ENCODE measurements at regions not wholly inside any gene's neighbourhood (a gene's known extent, or its start where the extent isn't known, plus 50 kb on each side); places are given as distances from the start of the nearest gene placed in this dataset.
"Not testable (repeated sequence)": the region's sequence is repeated elsewhere in the genome, so short reads cannot be mapped to it uniquely, and the experiment has no call there.

DNA sequence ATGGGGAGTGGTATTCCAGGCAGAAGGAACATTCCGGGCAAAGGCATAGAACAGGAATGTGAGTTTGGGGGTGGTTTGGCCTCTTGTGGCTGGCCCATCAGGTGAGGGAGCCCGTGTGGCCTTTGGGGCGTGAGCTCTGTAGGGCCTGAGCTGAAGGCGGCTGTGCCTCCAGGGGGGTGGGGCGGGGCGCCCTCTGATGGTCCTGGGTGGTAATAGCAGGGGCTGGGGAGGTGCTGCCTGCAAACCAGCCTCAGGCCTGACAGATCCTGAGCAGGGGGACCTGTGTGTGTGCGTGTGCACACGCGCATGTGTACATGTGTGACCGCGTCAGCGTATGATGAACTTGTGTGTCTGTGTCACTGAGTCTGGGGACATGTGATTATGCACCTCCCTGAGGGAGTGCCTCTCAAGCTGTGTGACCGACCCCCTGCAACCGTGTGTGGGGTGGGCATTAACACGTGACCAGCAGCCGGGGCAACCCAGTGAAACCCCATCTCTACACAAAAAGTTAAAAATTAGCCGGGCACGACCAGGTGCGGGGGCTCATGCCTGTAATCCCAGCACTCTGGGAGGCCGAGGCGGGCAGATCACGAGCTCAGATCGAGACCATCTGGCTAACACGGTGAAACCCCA lies 177.1 kb downstream of the TBC1D2B start:
- not testable (repeated sequence) for H3K4me2 ChIP-seq (ENCODE audit: extremely low read depth, insufficient read depth, low read length); H3K27me3 ChIP-seq (ENCODE audit: control insufficient read depth, insufficient read depth, low read length); H3K36me3 ChIP-seq (ENCODE audit: control insufficient read depth, insufficient read depth, low read length); H3K9me3 ChIP-seq (ENCODE audit: control insufficient read depth, insufficient read depth, low read depth, low read length); H3K27ac ChIP-seq (ENCODE audit: insufficient read depth, low read length); H3K79me2 ChIP-seq (ENCODE audit: control insufficient read depth, insufficient read depth, low read length); H4K20me1 ChIP-seq (ENCODE audit: control insufficient read depth, extremely low read depth, insufficient read depth, low read length); H3K4me1 ChIP-seq (ENCODE audit: control insufficient read depth, extremely low read depth, insufficient read depth, low read length); H2AFZ ChIP-seq (ENCODE audit: low read length); H3K9ac ChIP-seq (ENCODE audit: insufficient read depth, low read length); H3K4me3 ChIP-seq (replicated peaks in 1 of 4; ENCODE audit: control extremely low read depth in 1 of 4, insufficient read depth in 1 of 4, low read depth in 3 of 4, low read length in 4 of 4)
- TF ChIP-seq CTCF (conservative IDR thresholded peaks at IDR 0.05 in 1 of 2, IDR thresholded peaks at IDR 0.05 in 1 of 2; ENCODE audit: low read depth in 1 of 2, low read length in 2 of 2): peak in 1 of 2 donors; percentile 50
- DNase-seq (ENCODE audit: low read depth in 2 of 2): peak; percentile 8 to 16

DNA sequence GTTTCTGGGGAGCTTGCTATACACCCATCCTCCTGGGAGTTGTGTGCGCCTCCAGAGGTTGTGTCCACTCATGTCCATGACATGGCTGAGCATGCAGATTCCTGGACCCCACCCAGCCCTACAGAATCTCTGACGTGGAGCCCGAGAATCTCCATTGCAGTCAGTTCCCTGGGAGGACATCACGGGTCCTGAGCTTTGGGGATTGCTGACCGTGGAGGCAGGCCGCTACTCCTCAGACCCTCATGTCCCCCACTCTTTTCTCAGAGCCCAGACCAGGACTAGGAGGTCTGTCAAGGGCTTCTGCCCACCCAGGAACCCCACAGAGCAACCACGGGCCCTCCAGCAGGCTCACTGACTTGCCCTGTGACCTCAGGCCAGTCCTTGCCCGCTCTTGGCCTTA lies 177.7 kb downstream of the TBC1D2B start:
- not testable (repeated sequence) for H3K4me1 ChIP-seq (ENCODE audit: control insufficient read depth, extremely low read depth, insufficient read depth, low read length); H3K79me2 ChIP-seq (ENCODE audit: control insufficient read depth, insufficient read depth, low read length); H4K20me1 ChIP-seq (ENCODE audit: control insufficient read depth, extremely low read depth, insufficient read depth, low read length); H3K4me3 ChIP-seq (replicated peaks in 1 of 4; ENCODE audit: control extremely low read depth in 1 of 4, insufficient read depth in 1 of 4, low read depth in 3 of 4, low read length in 4 of 4); H3K36me3 ChIP-seq (ENCODE audit: control insufficient read depth, insufficient read depth, low read length); H3K27me3 ChIP-seq (ENCODE audit: control insufficient read depth, insufficient read depth, low read length); DNase-seq (ENCODE audit: low read depth in 2 of 2); H2AFZ ChIP-seq (ENCODE audit: low read length); H3K9ac ChIP-seq (ENCODE audit: insufficient read depth, low read length); H3K9me3 ChIP-seq (ENCODE audit: control insufficient read depth, insufficient read depth, low read depth, low read length); H3K27ac ChIP-seq (ENCODE audit: insufficient read depth, low read length); H3K4me2 ChIP-seq (ENCODE audit: extremely low read depth, insufficient read depth, low read length)

- H3K27me3 ChIP-seq (ENCODE audit: control insufficient read depth, insufficient read depth, low read length): no peaks in the 10 kb centered on the region
- H3K4me3 ChIP-seq (replicated peaks in 1 of 4; ENCODE audit: control extremely low read depth in 1 of 4, insufficient read depth in 1 of 4, low read depth in 3 of 4, low read length in 4 of 4): no peak overlapping the region
- H3K27ac ChIP-seq (ENCODE audit: insufficient read depth, low read length): no peak overlapping the region
- no peak for DNase-seq (ENCODE audit: low read depth in 2 of 2)
- H2AFZ ChIP-seq (ENCODE audit: low read length): no peak overlapping the region
- H4K20me1 ChIP-seq (ENCODE audit: control insufficient read depth, extremely low read depth, insufficient read depth, low read length): no peaks in the 10 kb centered on the region
- H3K4me2 ChIP-seq (ENCODE audit: extremely low read depth, insufficient read depth, low read length): no peak overlapping the region
- H3K36me3 ChIP-seq (ENCODE audit: control insufficient read depth, insufficient read depth, low read length): no peaks in the 10 kb centered on the region
- no peaks in the 10 kb centered on the region for H3K9me3 ChIP-seq (ENCODE audit: control insufficient read depth, insufficient read depth, low read depth, low read length)
- H3K9ac ChIP-seq (ENCODE audit: insufficient read depth, low read length): no peak overlapping the region
- H3K79me2 ChIP-seq (ENCODE audit: control insufficient read depth, insufficient read depth, low read length): no peaks in the 10 kb centered on the region
- H3K4me1 ChIP-seq (ENCODE audit: control insufficient read depth, extremely low read depth, insufficient read depth, low read length): no peaks in the 10 kb centered on the region
- TF ChIP-seq CTCF (conservative IDR thresholded peaks at IDR 0.05 in 1 of 2, IDR thresholded peaks at IDR 0.05 in 1 of 2; ENCODE audit: low read depth in 1 of 2, low read length in 2 of 2) (no peak), EZH2 (IDR thresholded peaks at IDR 0.05; ENCODE audit: low read length, missing control alignments) (no peak)
Observed at GRCh38 chr15:77898811-77899730, 178.4 kb downstream of the TBC1D2B start.
